Vagina (tissue), 2 donors: ENCODE measurements at regions not wholly inside any gene's neighbourhood (a gene's known extent, or its start where the extent isn't known, plus 50 kb on each side); places are given as distances from the start of the nearest gene placed in this dataset.

Experiments
- CTCF ChIP-seq, 3 experiments: fragments of 450-650 bp in 2 of 3; fragments of 200-600 bp in 1 of 3; sonication (generic) in 1 of 3; IDR thresholded peaks; one replicate each; pipeline ENCODE4 v1.5.1; 2017 to 2019; ENCODE audit warnings: antibody characterized with exemption in 3 of 3, mild to moderate bottlenecking in 2 of 3, moderate library complexity in 2 of 3
- POLR2A ChIP-seq, 2 donors: fragments of 450-650 bp; IDR thresholded peaks; one replicate each; pipeline ENCODE4 v1.6.1; 2017; ENCODE audit warnings: antibody characterized with exemption in 2 of 2, mild to moderate bottlenecking in 2 of 2, moderate library complexity in 2 of 2
- POLR2AphosphoS5 ChIP-seq, 2 donors: sonication (generic); formaldehyde crosslinking; IDR thresholded peaks; one replicate each; pipeline ENCODE4 v1.9.0; 2017; ENCODE audit warnings: antibody characterized with exemption in 2 of 2, mild to moderate bottlenecking in 2 of 2, low read depth in 1 of 2; ENCODE audit not compliant: insufficient read depth in 1 of 2

GRCh38 chr5:159730285-159730684, 186.0 kb upstream of the ADRA1B start:
- TF ChIP-seq POLR2A (IDR thresholded peaks at IDR 0.05) (no peak), POLR2AphosphoS5 (IDR thresholded peaks at IDR 0.05; ENCODE audit: insufficient read depth in 1 of 2, low read depth in 1 of 2) (no peak), CTCF (IDR thresholded peaks at IDR 0.05) (no peak)
